ENCODE measurements at regions not wholly inside any gene's neighbourhood (a gene's known extent, or its start where the extent isn't known, plus 50 kb on each side); places are given as distances from the start of the nearest gene placed in this dataset.

GRCh38 chr2:183426825-183427224 is 302.6 kb downstream of the NUP35 start:
- DNase-seq (ENCODE audit: low read depth in 2 of 2): no peak
- TF ChIP-seq, protein P1, sequence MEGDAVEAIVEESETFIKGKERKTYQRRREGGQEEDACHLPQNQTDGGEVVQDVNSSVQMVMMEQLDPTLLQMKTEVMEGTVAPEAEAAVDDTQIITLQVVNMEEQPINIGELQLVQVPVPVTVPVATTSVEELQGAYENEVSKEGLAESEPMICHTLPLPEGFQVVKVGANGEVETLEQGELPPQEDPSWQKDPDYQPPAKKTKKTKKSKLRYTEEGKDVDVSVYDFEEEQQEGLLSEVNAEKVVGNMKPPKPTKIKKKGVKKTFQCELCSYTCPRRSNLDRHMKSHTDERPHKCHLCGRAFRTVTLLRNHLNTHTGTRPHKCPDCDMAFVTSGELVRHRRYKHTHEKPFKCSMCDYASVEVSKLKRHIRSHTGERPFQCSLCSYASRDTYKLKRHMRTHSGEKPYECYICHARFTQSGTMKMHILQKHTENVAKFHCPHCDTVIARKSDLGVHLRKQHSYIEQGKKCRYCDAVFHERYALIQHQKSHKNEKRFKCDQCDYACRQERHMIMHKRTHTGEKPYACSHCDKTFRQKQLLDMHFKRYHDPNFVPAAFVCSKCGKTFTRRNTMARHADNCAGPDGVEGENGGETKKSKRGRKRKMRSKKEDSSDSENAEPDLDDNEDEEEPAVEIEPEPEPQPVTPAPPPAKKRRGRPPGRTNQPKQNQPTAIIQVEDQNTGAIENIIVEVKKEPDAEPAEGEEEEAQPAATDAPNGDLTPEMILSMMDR (IDR thresholded peaks at IDR 0.05; ENCODE audit: low read depth, low read length): no peak
- H3K4me3 ChIP-seq (replicated peaks in 1 of 2; ENCODE audit: low read depth in 2 of 2, low read length in 2 of 2): no peak overlapping the region

GRCh38 chr2:183427558-183427957 is 303.3 kb downstream of the NUP35 start:
- TF ChIP-seq, protein P1 (IDR thresholded peaks at IDR 0.05; ENCODE audit: low read depth, low read length): no peak
- DNase-seq (ENCODE audit: low read depth in 2 of 2): no peak
- H3K4me3 ChIP-seq (replicated peaks in 1 of 2; ENCODE audit: low read depth in 2 of 2, low read length in 2 of 2): no peak overlapping the region

DNA sequence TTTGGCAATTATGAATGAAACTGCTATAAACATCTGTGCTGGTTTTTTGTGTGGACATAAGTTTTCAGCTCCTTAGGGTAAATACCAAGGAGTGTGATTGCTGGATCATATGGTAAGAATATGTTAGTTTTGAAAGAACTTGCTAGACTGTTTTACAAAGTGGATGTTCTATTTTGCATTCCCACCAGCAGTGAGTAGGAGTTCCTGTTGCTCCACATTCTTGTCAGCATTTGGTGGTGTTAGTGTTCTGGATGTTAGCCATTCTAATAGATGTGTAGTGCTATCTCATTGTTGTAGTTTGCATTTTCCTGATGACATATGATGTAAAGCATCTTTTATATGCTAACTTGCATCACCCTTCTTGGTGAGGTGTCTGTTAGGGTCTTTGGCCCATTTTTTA is 304.6 kb downstream of the NUP35 start:
- DNase-seq (ENCODE audit: low read depth in 2 of 2): no peak
- TF ChIP-seq, protein P1 (IDR thresholded peaks at IDR 0.05; ENCODE audit: low read depth, low read length): no peak
- no peak overlapping the region for H3K4me3 ChIP-seq (replicated peaks in 1 of 2; ENCODE audit: low read depth in 2 of 2, low read length in 2 of 2)

GRCh38 chr2:183438541-183438940 is 314.3 kb downstream of the NUP35 start:
- TF ChIP-seq, protein P1 (IDR thresholded peaks at IDR 0.05; ENCODE audit: low read depth, low read length): no peak
- no peak for DNase-seq (ENCODE audit: low read depth in 2 of 2)
- no peak overlapping the region for H3K4me3 ChIP-seq (replicated peaks in 1 of 2; ENCODE audit: low read depth in 2 of 2, low read length in 2 of 2)

DNA sequence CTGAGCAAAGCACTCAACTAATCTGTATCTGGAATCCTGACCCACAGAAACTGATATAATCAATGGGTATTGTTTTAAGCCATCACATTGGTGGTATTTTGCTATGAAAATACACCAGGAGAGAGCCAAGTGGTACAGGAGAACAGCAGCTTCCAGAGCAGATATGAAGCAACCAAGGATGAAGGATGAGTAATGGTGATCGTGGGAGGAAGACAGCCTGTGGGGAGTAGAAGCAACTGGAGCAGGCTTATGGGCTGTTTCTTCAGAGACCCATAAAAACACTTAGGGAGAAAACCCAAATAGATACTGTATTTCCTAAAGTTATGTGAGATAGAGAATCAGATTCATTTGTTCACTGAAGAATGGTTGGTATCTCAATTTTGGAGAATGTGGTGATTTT is 330.8 kb downstream of the NUP35 start:
- no peak for DNase-seq (ENCODE audit: low read depth in 2 of 2)
- no peak overlapping the region for H3K4me3 ChIP-seq (replicated peaks in 1 of 2; ENCODE audit: low read depth in 2 of 2, low read length in 2 of 2)

DNA sequence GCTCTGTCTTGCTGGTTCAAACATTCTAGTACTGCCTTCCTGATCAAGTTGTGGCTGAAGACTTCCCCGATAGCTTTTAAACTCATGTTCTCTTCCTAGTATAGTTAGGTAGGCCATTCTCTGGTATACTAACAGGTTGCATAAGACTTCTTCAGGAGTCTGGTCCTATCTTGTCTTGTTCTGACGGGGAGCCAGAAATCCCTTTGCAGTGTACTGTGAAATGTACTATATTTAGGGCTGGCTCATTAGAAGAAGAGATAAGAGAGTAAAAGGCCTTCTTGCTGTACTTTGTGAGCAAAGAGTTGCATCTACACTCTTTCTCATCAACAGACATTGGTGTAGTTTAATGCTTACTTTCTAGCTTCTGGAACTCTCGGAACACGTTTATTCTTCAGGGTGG is 331.9 kb downstream of the NUP35 start:
- TF ChIP-seq, protein P1 (IDR thresholded peaks at IDR 0.05; ENCODE audit: low read depth, low read length): no peak
- DNase-seq (ENCODE audit: low read depth in 2 of 2): no peak
- H3K4me3 ChIP-seq (replicated peaks in 1 of 2; ENCODE audit: low read depth in 2 of 2, low read length in 2 of 2): no peak overlapping the region

More for the DNA sequence above, 330.8 kb downstream of the NUP35 start:
- TF ChIP-seq, protein P1 (IDR thresholded peaks at IDR 0.05; ENCODE audit: low read depth, low read length): no peak

- no peak overlapping the region for H3K4me3 ChIP-seq (replicated peaks in 1 of 2; ENCODE audit: low read depth in 2 of 2, low read length in 2 of 2)
- TF ChIP-seq, protein P1 (IDR thresholded peaks at IDR 0.05; ENCODE audit: low read depth, low read length): no peak
- DNase-seq (ENCODE audit: low read depth in 2 of 2): no peak
Measured at GRCh38 chr2:183458460-183458859, 334.2 kb downstream of the NUP35 start.
